ENCODE measurements at regions not wholly inside any gene's neighbourhood (a gene's known extent, or its start where the extent isn't known, plus 50 kb on each side); places are given as distances from the start of the nearest gene placed in this dataset.
"Not testable (repeated sequence)": the region's sequence is repeated elsewhere in the genome, so short reads cannot be mapped to it uniquely, and the experiment has no call there.

DNA sequence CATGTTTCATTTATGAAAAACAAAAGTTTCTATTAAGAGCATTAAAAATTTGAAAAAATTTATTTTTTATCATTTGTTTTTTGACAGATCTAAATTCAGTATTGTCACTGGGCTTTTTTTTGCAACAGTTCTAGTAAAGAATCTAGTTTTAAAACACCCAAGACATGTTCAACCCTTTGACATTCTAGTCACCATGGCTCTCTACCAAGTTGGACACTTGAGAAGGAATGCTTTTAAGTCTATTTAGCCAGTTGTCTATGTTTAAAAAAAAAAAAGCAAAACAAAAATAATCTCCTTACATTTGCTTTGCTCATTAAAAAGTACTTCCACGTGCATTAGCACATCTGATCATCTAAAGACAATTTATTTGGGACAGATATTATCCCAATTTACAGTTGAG is 417.5 kb downstream of the RSL24D1 start:
- intact Hi-C loops (cut with DNase I, micrococcal nuclease): no loop called here
- peaks cover 11% of the 10 kb centered on the region for H3K9me3 ChIP-seq
- H3K4me1 ChIP-seq (ENCODE audit: low read depth): no peaks in the 10 kb centered on the region
- H3K36me3 ChIP-seq (ENCODE audit: low read depth): no peaks in the 10 kb centered on the region
- no peak overlapping the region for H3K4me3 ChIP-seq
- ATAC-seq (no peak), DNase-seq (no peak)
- TF ChIP-seq, protein P1, sequence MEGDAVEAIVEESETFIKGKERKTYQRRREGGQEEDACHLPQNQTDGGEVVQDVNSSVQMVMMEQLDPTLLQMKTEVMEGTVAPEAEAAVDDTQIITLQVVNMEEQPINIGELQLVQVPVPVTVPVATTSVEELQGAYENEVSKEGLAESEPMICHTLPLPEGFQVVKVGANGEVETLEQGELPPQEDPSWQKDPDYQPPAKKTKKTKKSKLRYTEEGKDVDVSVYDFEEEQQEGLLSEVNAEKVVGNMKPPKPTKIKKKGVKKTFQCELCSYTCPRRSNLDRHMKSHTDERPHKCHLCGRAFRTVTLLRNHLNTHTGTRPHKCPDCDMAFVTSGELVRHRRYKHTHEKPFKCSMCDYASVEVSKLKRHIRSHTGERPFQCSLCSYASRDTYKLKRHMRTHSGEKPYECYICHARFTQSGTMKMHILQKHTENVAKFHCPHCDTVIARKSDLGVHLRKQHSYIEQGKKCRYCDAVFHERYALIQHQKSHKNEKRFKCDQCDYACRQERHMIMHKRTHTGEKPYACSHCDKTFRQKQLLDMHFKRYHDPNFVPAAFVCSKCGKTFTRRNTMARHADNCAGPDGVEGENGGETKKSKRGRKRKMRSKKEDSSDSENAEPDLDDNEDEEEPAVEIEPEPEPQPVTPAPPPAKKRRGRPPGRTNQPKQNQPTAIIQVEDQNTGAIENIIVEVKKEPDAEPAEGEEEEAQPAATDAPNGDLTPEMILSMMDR (IDR thresholded peaks at IDR 0.05): no peak

DNA sequence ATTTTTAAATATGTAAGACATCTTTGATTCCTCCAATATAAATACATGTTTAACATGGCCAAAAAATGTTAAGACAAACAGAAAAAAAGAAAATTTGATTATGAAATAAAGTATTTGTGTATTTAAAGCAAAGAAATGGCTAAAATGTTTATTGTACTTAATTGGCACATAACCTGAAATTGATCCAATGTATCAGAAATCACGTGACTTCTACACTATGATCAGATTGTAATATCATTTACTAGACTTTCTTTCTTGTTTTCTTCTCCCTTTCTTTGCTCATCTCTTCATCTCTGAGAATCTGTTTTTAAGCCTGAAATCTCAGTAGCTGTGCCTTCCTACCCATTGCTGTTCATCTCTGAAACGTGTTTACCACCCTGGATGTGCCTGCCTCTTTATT is 420.3 kb downstream of the RSL24D1 start:
- TF ChIP-seq, protein P1 (IDR thresholded peaks at IDR 0.05): no peak
- Histone ChIP-seq H3K9me3 (no peaks in the 10 kb centered on the region), H3K4me3 (no peak overlapping the region), H3K4me1 (ENCODE audit: low read depth) (no peaks in the 10 kb centered on the region), H3K36me3 (ENCODE audit: low read depth) (no peaks in the 10 kb centered on the region)
- DNase-seq: no peak
- ATAC-seq: no peak
- intact Hi-C loops (cut with DNase I, micrococcal nuclease): no loop called here

DNA sequence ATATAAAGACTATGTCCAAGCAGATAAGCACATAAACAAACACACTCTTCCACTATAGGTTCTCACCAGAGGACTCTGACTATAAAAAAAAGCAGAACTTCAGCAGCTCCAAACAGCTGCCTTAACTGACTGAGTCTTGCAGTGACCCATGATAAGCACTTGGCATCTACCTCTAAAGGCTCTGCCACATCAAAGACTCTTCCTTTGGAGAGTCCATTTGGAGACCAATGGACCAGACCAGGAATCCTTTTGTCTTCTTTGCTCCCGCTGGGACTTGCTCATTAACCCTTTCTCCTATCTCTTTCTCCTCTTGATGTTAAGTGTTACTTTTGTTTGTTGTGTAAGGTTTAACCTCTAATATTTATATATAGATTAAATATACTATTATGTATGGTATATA is 424.1 kb downstream of the RSL24D1 start:
- DNase-seq (no peak), ATAC-seq (no peak)
- Histone ChIP-seq H3K9me3 (no peaks in the 10 kb centered on the region), H3K36me3 (ENCODE audit: low read depth) (no peaks in the 10 kb centered on the region), H3K4me3 (no peak overlapping the region), H3K4me1 (ENCODE audit: low read depth) (no peaks in the 10 kb centered on the region)
- intact Hi-C loops (cut with DNase I, micrococcal nuclease): no loop called here
- TF ChIP-seq, protein P1 (IDR thresholded peaks at IDR 0.05): no peak

DNA sequence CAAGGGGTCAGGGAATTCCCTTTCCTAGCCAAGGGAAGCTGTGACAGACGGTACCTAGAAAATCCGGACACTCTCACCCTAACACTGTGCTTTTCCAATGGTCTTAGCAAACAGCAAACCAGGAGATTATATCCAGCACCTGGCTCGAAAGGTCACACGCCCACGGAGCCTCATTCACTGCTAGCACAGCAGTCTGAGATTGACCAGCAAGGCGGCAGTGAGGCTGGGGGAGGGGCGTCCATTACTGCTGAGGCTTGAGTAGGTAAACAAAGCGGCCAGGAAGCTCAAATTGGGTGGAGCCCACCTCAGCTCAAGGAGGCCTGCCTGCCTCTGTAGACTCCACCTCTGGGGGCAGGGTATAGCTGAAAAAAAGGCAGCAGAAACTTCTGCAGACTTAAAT is 447.3 kb downstream of the RSL24D1 start:
- H3K36me3 ChIP-seq (ENCODE audit: low read depth); H3K9me3 ChIP-seq; DNase-seq; H3K4me3 ChIP-seq; ATAC-seq; H3K4me1 ChIP-seq (ENCODE audit: low read depth); intact Hi-C loops (cut with DNase I, micrococcal nuclease): not testable (repeated sequence)

DNA sequence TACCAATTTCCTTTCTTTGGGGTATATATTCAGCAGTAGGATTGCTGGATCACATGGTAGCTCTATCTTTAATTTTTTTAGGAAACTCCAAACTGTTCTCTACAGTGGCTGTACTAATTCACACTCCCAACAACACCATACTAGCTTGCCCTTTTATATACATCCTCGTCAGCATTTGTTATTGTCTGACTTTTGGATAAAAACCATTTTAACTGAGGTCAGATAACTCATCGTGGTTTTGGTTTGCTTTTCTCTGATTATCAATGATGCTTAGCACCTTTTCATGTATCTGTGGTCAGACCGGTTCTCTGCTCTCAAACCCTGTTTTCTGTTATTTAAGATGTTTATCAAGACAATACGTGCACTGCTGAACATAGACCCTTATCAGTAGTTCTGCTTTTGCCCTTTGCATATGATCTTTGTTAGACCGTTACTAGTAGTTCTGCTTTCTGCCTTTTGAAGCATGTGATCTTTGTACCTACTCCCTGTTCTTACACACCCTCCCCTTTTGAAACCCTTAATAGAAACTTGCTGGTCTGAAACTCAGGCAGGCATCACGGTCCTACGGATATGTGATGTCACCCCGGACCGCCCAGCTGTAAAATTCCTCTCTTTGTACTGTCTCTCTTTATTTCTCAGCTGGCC is 474.3 kb downstream of the RSL24D1 start:
- H3K4me1 ChIP-seq (ENCODE audit: low read depth): no peaks in the 10 kb centered on the region

DNA sequence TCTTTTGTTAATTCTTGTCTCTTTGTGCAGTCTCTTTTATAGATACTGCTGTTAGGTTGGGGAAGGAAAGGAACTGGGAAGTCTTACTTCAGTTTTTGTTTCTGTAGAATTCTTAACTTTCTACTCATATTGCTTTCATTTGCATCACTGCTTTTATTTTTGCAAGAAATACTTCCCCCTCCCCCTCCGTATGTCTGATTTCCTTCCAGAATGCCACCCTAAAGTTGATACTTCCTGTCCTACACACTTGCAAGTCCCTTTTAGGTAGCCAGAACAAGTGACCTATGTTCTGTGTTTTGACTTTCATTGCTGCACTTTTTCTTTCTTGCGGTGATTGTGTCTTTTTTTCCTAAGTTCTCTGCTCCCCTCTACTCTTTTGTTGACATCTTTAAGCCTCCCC is 477.4 kb downstream of the RSL24D1 start:
- Histone ChIP-seq H3K4me3 (no peak overlapping the region), H3K9me3 (peaks cover 8% of the 10 kb centered on the region), H3K4me1 (ENCODE audit: low read depth) (no peaks in the 10 kb centered on the region), H3K36me3 (ENCODE audit: low read depth) (no peaks in the 10 kb centered on the region)
- intact Hi-C loops (cut with DNase I, micrococcal nuclease): no loop called here
- ATAC-seq (no peak), DNase-seq (no peak)
- TF ChIP-seq, protein P1 (IDR thresholded peaks at IDR 0.05): no peak

More for the DNA sequence above, 474.3 kb downstream of the RSL24D1 start:
- TF ChIP-seq, protein P1 (IDR thresholded peaks at IDR 0.05): no peak
- DNase-seq: no peak
- Histone ChIP-seq H3K36me3 (ENCODE audit: low read depth) (no peaks in the 10 kb centered on the region), H3K4me3 (no peak overlapping the region), H3K9me3 (peaks cover 8% of the 10 kb centered on the region)
- intact Hi-C loops (cut with DNase I, micrococcal nuclease): no loop called here
- ATAC-seq: no peak
